Brain microvascular endothelial cell (primary cell): ENCODE measurements at regions not wholly inside any gene's neighbourhood (a gene's known extent, or its start where the extent isn't known, plus 50 kb on each side); places are given as distances from the start of the nearest gene placed in this dataset.

ENCODE experiments used
- DNase-seq: peaks from one replicate; pipeline ENCODE4 v3.0.0-alpha.2; 2020
- H3K27ac ChIP-seq: fragments of 250-450 bp; sonication (Bioruptor Pico); 2 replicates; pipeline ENCODE4 v1.5.1; 2020; ENCODE audit warnings: mild to moderate bottlenecking, moderate library complexity
- H3K27me3 ChIP-seq: fragments of 250-450 bp; sonication (Bioruptor Pico); replicated peaks from 2 replicates; pipeline ENCODE4 v1.5.1; 2020; ENCODE audit warnings: mild to moderate bottlenecking
- H3K36me3 ChIP-seq: fragments of 250-450 bp; sonication (Bioruptor Pico); replicated peaks from 2 replicates; pipeline ENCODE4 v1.5.1; 2020; ENCODE audit warnings: mild to moderate bottlenecking
- H3K4me3 ChIP-seq: 2 replicates; pipeline ENCODE4 v1.5.1; 2011; ENCODE audit warnings: low read depth, mild to moderate bottlenecking, control low read depth, low read length, moderate library complexity
- in situ Hi-C: cut with HindIII; loops from 2 replicates; pipeline ENCODE4 v1.10.0; 2017; ENCODE audit warnings: low sequenced_read_pairs, low pct_ligation_motif_present
- TF ChIP-seq, protein P1 (sequence below): IDR thresholded peaks from 2 replicates; pipeline ENCODE4 v1.5.1; 2011; ENCODE audit warnings: low read depth, mild to moderate bottlenecking, moderate library complexity, low read length, control low read depth, inconsistent platforms; ENCODE audit errors: missing control alignments

DNA sequence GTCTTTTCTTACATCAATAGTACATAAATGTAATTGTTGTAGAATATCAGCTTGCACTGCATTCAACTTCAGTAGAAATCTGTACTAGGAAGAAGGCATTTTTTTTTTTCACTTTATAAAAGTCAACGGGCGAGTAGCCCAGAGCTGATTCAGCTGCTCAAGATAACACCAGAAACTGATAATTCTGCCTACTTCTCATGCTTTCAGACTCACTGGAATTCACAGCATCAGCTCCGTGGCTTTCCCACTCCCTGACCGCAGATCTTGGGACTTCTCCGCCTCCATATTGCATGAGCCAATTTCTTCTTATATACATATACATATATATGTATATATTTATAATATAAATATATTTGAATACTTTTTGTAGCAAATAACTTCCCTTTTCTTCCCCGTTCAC is 263.1 kb upstream of the RXFP2 start:
- Histone ChIP-seq H3K27me3 (no peaks in the 10 kb centered on the region), H3K36me3 (no peaks in the 10 kb centered on the region), H3K4me3 (no peak overlapping the region), H3K27ac (peak overlapping the region; percentile 96)
- DNase-seq: peak; percentile 98
- in situ Hi-C loops: no loop called here
- TF ChIP-seq, protein P1, sequence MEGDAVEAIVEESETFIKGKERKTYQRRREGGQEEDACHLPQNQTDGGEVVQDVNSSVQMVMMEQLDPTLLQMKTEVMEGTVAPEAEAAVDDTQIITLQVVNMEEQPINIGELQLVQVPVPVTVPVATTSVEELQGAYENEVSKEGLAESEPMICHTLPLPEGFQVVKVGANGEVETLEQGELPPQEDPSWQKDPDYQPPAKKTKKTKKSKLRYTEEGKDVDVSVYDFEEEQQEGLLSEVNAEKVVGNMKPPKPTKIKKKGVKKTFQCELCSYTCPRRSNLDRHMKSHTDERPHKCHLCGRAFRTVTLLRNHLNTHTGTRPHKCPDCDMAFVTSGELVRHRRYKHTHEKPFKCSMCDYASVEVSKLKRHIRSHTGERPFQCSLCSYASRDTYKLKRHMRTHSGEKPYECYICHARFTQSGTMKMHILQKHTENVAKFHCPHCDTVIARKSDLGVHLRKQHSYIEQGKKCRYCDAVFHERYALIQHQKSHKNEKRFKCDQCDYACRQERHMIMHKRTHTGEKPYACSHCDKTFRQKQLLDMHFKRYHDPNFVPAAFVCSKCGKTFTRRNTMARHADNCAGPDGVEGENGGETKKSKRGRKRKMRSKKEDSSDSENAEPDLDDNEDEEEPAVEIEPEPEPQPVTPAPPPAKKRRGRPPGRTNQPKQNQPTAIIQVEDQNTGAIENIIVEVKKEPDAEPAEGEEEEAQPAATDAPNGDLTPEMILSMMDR: no peak

DNA sequence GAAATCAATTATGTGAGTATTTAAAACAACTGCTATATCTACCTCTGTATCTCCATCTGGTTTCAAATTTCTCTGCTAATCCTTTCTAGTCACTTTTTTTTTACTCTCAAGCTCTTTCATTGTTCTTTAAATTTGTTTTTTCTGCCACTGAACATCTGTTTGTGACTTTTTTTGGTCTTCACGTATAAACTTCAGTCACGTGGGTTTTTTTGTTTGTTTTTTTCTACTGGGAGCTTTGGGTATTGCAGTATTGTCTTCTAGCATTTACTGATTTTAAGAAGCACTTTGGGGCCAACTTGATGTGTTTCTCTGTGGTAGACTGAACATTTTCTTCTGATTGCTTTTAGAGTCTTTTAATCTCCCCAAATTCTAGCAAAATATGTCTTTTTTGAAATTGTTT is 262.6 kb upstream of the RXFP2 start:
- in situ Hi-C loops: no loop called here
- peak; percentile 45 for DNase-seq
- TF ChIP-seq, protein P1: no peak

DNA sequence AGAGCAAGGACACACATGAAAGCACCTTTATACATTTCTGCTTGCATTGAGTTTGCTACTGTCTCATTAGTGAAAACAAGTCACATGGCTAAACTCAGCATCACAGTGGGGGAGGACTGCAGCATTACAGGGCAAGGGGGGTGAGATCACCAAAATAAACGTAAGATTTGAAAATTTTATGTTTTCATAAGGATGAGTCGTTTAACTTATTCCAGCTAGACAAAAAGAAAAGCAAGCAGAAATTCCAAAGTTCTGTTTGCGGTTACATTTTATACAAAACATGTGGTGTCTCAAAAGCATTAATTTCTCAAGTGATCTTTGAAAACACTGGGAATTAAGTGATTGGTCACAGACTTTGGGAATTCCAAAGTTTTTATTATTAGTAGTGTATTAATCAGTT is 261.4 kb upstream of the RXFP2 start:
- in situ Hi-C loops: no loop called here
- DNase-seq: peak; percentile 92
- Histone ChIP-seq H3K27me3 (no peaks in the 10 kb centered on the region), H3K36me3 (no peaks in the 10 kb centered on the region), H3K27ac (peak overlapping the region; percentile 96), H3K4me3 (no peak overlapping the region)
- TF ChIP-seq, protein P1: no peak

More for the DNA sequence above, 262.6 kb upstream of the RXFP2 start:
- Histone ChIP-seq H3K27ac (peak overlapping the region; percentile 96), H3K27me3 (no peaks in the 10 kb centered on the region), H3K4me3 (no peak overlapping the region), H3K36me3 (no peaks in the 10 kb centered on the region)

DNA sequence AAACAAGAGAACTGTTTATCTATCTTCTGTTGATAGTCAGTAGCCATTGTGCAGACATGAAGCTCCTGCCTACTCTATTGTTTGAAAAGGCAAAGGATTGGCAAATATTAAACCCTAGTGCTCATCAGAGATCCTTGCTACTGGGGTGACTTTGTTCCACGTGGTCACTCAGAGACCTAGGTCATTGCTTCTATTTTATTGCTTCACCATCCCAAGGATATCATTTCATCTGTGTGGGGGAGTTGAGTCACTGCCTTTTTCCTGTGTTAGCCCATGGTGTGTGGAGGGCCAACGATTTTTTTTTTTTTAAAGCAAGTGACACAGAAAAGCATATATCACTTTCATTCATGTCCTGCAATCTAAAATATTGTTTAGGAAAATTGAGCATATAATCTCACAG is 254.1 kb upstream of the RXFP2 start:
- in situ Hi-C loops: no loop called here
- TF ChIP-seq, protein P1: no peak
- H3K27me3 ChIP-seq: no peaks in the 10 kb centered on the region
- DNase-seq: peak; percentile 68
- no peak overlapping the region for H3K4me3 ChIP-seq
- peak overlapping the region; percentile 82 for H3K27ac ChIP-seq
- no peaks in the 10 kb centered on the region for H3K36me3 ChIP-seq

DNA sequence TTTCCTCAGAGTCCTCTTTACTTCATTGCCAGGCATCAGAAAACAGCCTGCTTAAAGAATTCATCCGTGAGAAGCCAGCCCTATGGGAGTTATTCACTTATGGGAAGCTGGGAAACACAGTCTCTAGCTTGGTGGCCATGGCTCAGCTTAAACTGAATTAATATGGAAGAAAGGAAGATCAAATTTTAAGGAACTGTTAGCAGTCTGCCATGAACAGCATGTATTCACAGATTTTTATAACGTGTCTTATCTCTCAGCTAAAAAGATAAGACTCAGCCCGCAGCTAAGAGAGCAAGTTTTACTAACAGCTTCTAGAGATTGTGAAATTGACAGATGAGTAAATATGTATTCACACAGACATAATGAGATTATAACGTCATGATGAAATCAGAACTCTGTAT is 253.7 kb upstream of the RXFP2 start:
- Histone ChIP-seq H3K27ac (peak overlapping the region; percentile 82), H3K4me3 (no peak overlapping the region), H3K36me3 (no peaks in the 10 kb centered on the region), H3K27me3 (no peaks in the 10 kb centered on the region)
- DNase-seq: peak; percentile 65
- in situ Hi-C loops: no loop called here
- TF ChIP-seq, protein P1: no peak

DNA sequence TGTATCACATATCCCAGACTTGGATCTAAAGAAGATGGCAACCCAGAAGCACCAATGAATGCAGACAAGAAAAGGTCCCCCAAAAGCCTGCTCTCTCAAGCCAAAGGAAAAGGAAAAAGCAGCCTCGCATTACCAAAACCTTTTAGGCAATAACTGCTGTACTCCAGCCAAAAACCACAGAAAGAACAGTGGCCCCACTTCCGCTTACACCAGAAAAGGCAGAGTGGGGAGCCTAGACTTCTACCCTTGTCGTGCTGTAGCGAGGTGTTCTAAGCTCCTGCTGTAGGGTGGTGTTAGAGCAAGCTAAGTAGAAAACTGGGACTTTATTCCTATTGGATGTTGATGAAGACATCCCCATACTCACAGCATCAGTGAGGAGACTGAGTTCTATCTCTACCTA is 244.0 kb upstream of the RXFP2 start:
- no peak overlapping the region for H3K27ac ChIP-seq
- H3K27me3 ChIP-seq: no peaks in the 10 kb centered on the region
- in situ Hi-C loops: no loop called here
- TF ChIP-seq, protein P1: no peak
- no peak for DNase-seq
- no peaks in the 10 kb centered on the region for H3K36me3 ChIP-seq
- no peak overlapping the region for H3K4me3 ChIP-seq
